Gastrocnemius medialis (tissue), 4 donors: ENCODE measurements at regions not wholly inside any gene's neighbourhood (a gene's known extent, or its start where the extent isn't known, plus 50 kb on each side); places are given as distances from the start of the nearest gene placed in this dataset.

Experiments
- CTCF ChIP-seq, 5 experiments: fragments of 450-650 bp in 3 of 5; fragments of 200-600 bp in 2 of 5; sonication (generic) in 2 of 5; IDR thresholded peaks in 4 of 5; conservative IDR thresholded peaks in 1 of 5; 1 replicate in 4 of 5; 2 replicates in 1 of 5; pipeline ENCODE4 v1.5.1; 2016 to 2019; ENCODE audit warnings: antibody characterized with exemption in 5 of 5, mild to moderate bottlenecking in 3 of 5, moderate library complexity in 3 of 5
- POLR2A ChIP-seq, 2 donors: fragments of 450-650 bp; IDR thresholded peaks; one replicate each; pipeline ENCODE4 v1.6.1; 2017; ENCODE audit warnings: antibody characterized with exemption in 2 of 2, mild to moderate bottlenecking in 2 of 2, moderate library complexity in 2 of 2

GRCh38 chr1:56298866-56299265 lies 280.5 kb downstream of the PLPP3 start:
- no peak for TF ChIP-seq CTCF (IDR thresholded peaks at IDR 0.05 in 4 of 5, conservative IDR thresholded peaks at IDR 0.05 in 1 of 5)
- TF ChIP-seq POLR2A (IDR thresholded peaks at IDR 0.05), result no peak
